Heart left ventricle (tissue), 16 donors: ENCODE measurements at regions not wholly inside any gene's neighbourhood (a gene's known extent, or its start where the extent isn't known, plus 50 kb on each side); places are given as distances from the start of the nearest gene placed in this dataset.
"Not testable (repeated sequence)": the region's sequence is repeated elsewhere in the genome, so short reads cannot be mapped to it uniquely, and the experiment has no call there.

Source experiments
- ATAC-seq, 4 donors: fragments of 200-7000 bp; cut with Tn5 transposase; one replicate each; pipeline ENCODE4 v1.9.1; 2020 to 2022; ENCODE audit warnings: moderate library complexity in 4 of 4, mild to moderate bottlenecking in 3 of 4, moderate number of reproducible peaks in 1 of 4
- DNase-seq, 5 donors: peaks; one replicate each; pipeline ENCODE4 v3.0.0-alpha.2; 2020
- H3K27ac ChIP-seq, 12 donors: fragments of 200-600 bp; sonication (generic) in 4 of 12; one replicate each; pipeline versions ENCODE4 v1.5.0 to v1.8.0; 2016 to 2022; ENCODE audit warnings: mild to moderate bottlenecking in 2 of 12
- H3K27me3 ChIP-seq, 9 donors: fragments of 200-600 bp; sonication (generic) in 2 of 9; one replicate each; pipeline versions ENCODE4 v1.5.1 to v1.8.0; 2016 to 2022; ENCODE audit warnings: mild to moderate bottlenecking in 3 of 9
- H3K36me3 ChIP-seq, 9 donors: fragments of 200-600 bp; sonication (generic) in 2 of 9; one replicate each; pipeline versions ENCODE4 v1.5.0 to v1.8.0; 2018 to 2022; ENCODE audit warnings: mild to moderate bottlenecking in 2 of 9
- H3K4me1 ChIP-seq, 12 donors: fragments of 200-600 bp; sonication (generic) in 4 of 12; one replicate each; pipeline versions ENCODE4 v1.5.0 to v1.8.0; 2016 to 2022; ENCODE audit warnings: mild to moderate bottlenecking in 3 of 12
- H3K4me3 ChIP-seq, 12 donors: fragments of 200-600 bp; sonication (generic) in 4 of 12; one replicate each; pipeline versions ENCODE4 v1.5.0 to v1.8.0; 2017 to 2022; ENCODE audit warnings: mild to moderate bottlenecking in 9 of 12, moderate library complexity in 4 of 12
- H3K9me3 ChIP-seq, 12 donors: fragments of 200-600 bp; sonication (generic) in 4 of 12; one replicate each; pipeline versions ENCODE4 v1.5.0 to v1.8.0; 2016 to 2022; ENCODE audit warnings: mild to moderate bottlenecking in 1 of 12
- CTCF ChIP-seq, 12 donors: fragments of 200-600 bp; sonication (generic) in 4 of 12; IDR thresholded peaks; one replicate each; pipeline versions ENCODE4 v1.5.0 to v1.8.0; 2018 to 2022; ENCODE audit warnings: antibody characterized with exemption in 12 of 12, mild to moderate bottlenecking in 5 of 12
- POLR2A ChIP-seq, 2 donors: fragments of 450-650 bp; IDR thresholded peaks; one replicate each; pipeline ENCODE4 v1.6.1; 2017; ENCODE audit warnings: antibody characterized with exemption in 2 of 2, mild to moderate bottlenecking in 2 of 2, moderate library complexity in 2 of 2
- WGBS, 4 donors: extraction: QIAGEN DNeasy Blood & Tissue Kit in 2 of 4; methylation state at CpG; one replicate each; pipeline versions ENCODE4 v1.1.5 to v1.1.7; 2013 to 2018; 5-methylcytosine and 5-hydroxymethylcytosine counted together
- intact Hi-C, 10 donors: fragments of 100-400 bp; cut with DNase I; formaldehyde crosslinking; loops; one replicate each; pipeline versions ENCODE4 v1.11.1 to v1.14.2; 2022
- donor health status: ischemic (EF 13 %, LVEDD 7.1; RV severe dilation, severe dysfunction).
- donor health status: healthy with polysubstance abuse.
- donor health status: DM: no; HTN: yes; CAD: no.
- donor health status: DM: no; HTN: no; CAD: no.
- donor health status: ischemic (EF 25% LVEDD 6.9; RV normal size, moderate dysfunction).
- donor health status: ischemic (EF 25% LVEDD 5.7; RV mildly dilated, moderate dysfunction).
- donor health status: healthy.
- donor health status: DM: yes; HTN: yes; CAD: no.
- donor health status: ischemic (EF 35%, LVEDD 5.7; RV mildly dilated, moderate dysfunction).
- donor health status: nonischemic (EF 11% LVEDD 7.7; RV severe dilation, severe dysfunction).
- donor health status: DM: yes; HTN: yes; CAD: no.
- donor health status: PGD.
- donor health status: ischemic (EF 29% LVEDD 5.4; RV normal size, mild dysfunction).
- donor health status: nonischemic (EF 23%, LVEDD 6.1; RV moderate dilation, normal function).

GRCh38 chrX:10685923-10686595, 65.7 kb upstream of the MID1 start:
- DNase-seq (no peak), ATAC-seq (no peak)
- Histone ChIP-seq H3K4me1 (no peaks in the 10 kb centered on the region), H3K27ac (no peak overlapping the region), H3K4me3 (no peak overlapping the region), H3K36me3 (no peaks in the 10 kb centered on the region), H3K9me3 (peaks cover 0 to 4% (median 0%) of the 10 kb centered on the region in 12 donors), H3K27me3 (peaks cover 0 to 4% (median 0%) of the 10 kb centered on the region in 9 donors)
- WGBS, 4 donors, result 68 to 97% (median 88%) methylated on average over 2 of the region's 2 CpGs
- TF ChIP-seq POLR2A (IDR thresholded peaks at IDR 0.05), result no peak
- TF ChIP-seq CTCF (IDR thresholded peaks at IDR 0.05), result no peak
- intact Hi-C loops, result no loop called here

- ATAC-seq, H3K27me3 ChIP-seq, H3K36me3 ChIP-seq, intact Hi-C loops, H3K4me3 ChIP-seq, DNase-seq, H3K4me1 ChIP-seq, H3K27ac ChIP-seq: not testable (repeated sequence)
- peaks cover 0 to 19% (median 0%) of the 10 kb centered on the region in 12 donors for H3K9me3 ChIP-seq
- WGBS, 4 donors, result 80 to 96% (median 84%) methylated on average over 4 of the region's 4 CpGs
These were observed 71.4 kb upstream of the MID1 start for GRCh38 chrX:10691751-10692150.

GRCh38 chrX:10697616-10698317, 77.4 kb upstream of the MID1 start:
- 55 to 65% (median 59%) methylated on average over 7 of the region's 7 CpGs for WGBS, 4 donors
- H3K36me3 ChIP-seq, result no peaks in the 10 kb centered on the region
- H3K4me1 ChIP-seq, result no peaks in the 10 kb centered on the region
- intact Hi-C loops, result no loop called here
- no peak overlapping the region for H3K4me3 ChIP-seq
- ATAC-seq, result peak in 1 of 4 donors; percentile 55
- H3K27me3 ChIP-seq, result no peaks in the 10 kb centered on the region
- no peaks in the 10 kb centered on the region for H3K9me3 ChIP-seq
- H3K27ac ChIP-seq, result no peak overlapping the region
- TF ChIP-seq CTCF (IDR thresholded peaks at IDR 0.05) (no peak), POLR2A (IDR thresholded peaks at IDR 0.05) (no peak)
- DNase-seq, result no peak

- DNase-seq, result no peak
- ATAC-seq, result no peak
- no peaks in the 10 kb centered on the region for H3K9me3 ChIP-seq
- no peak overlapping the region for H3K4me3 ChIP-seq
- no peaks in the 10 kb centered on the region for H3K36me3 ChIP-seq
- intact Hi-C loops, result no loop called here
- 63 to 100% (median 86%) methylated on average over 1 of the region's 1 CpG for WGBS, 4 donors
- H3K27me3 ChIP-seq, result no peaks in the 10 kb centered on the region
- TF ChIP-seq CTCF (IDR thresholded peaks at IDR 0.05) (no peak), POLR2A (IDR thresholded peaks at IDR 0.05) (no peak)
- no peaks in the 10 kb centered on the region for H3K4me1 ChIP-seq
- no peak overlapping the region for H3K27ac ChIP-seq
These were observed 77.9 kb upstream of the MID1 start for GRCh38 chrX:10698318-10698640.
